ENCODE measurements at regions not wholly inside any gene's neighbourhood (a gene's known extent, or its start where the extent isn't known, plus 50 kb on each side); places are given as distances from the start of the nearest gene placed in this dataset.

- DNase-seq (ENCODE audit: low spot score), result no peak
Measured at GRCh38 chr4:180695851-180696250, 1547.4 kb upstream of the TENM3 start.

DNA sequence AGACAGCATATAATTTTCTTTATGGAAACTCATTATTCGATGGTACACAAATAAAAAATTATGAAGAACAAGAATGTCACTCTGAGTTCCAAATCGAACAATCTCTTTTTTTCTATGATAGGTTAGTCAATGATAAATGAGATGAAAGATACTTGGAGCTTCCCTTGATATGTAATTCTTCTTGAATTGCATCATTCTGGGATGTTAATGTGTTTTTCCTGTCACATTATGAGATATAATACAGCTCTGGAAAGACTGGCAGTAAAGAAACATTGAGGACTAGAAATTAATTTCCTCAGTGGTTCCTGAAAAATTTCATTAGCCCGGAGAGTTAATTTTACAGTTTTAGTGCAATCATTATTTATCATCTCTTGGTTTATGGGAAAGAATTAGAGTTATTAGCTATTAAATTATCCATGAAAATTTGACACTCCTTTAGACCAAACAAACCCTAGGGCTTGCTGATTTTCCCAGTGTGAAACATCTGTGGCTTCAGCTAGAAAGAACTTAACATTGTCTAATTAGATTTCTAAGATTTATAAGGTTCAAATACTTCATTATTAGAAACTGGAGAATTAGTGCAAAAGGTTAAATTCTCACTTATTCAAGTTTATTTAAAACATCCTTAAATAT, 1546.6 kb upstream of the TENM3 start:
- DNase-seq (ENCODE audit: low spot score), result no peak

DNA sequence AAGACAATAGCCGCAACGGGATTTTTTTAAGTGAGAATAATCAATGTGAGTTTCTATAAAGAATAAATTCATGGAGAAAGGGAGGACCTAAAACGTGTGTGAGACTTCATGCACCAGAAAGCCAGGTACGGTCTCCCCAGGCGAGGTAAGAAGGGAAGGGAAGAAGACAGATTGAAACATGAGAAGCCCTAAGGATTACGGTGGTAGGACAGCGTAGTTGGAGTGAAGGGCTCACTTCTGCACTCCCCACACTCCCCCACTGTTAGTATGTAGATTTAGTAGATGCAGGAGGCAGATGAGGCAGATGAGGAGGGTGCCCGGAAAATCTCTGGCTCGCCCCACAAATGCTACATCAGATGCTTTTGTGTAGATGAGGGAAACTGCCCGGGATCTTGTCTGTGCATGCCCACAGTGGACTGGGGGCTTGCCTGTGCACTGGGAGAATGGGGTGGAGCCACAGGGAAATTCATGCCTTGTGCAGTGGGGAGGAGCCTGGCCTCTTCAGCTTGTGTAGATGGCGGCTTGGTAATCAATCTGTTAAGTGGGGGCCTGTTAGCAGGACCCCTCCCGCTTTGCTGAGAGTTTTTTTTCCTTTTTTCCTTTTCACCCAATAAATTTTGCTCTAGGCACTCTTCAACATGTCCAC, 1544.5 kb upstream of the TENM3 start:
- no peak for DNase-seq (ENCODE audit: low spot score)

GRCh38 chr4:180706766-180707165, 1536.4 kb upstream of the TENM3 start:
- DNase-seq (ENCODE audit: low spot score), result no peak

DNA sequence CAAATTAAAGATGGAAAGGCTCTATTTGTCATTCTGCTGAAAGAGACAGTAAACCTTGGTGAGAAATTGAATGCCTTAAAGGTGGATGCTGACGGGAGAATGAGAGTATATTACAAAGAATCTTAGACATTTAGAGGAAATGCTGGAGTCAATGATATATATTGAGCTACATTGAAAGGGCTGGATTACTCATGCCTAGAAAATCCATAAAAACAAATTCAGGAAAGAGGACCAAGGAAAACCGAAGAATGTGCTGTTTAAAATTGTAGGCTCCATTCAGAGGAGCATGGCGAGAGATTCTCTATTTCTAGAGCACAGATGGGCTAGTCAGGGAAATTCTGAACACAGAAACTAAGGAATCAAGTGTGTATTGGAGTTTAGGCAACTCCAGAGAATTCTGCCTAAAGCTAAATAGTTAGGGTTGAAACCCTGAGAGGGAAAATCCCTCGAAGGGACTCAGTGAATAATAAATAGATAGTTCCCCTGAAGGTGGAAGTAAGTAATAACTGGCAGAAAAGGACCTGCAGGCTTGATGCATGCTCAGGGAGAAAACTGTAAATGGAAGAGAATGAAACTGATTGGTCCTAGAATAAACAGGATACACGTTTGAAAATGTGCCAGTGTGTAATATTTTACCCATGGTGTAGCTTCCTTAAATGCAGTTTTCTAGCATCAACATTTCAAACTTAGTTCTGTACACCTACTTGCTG, 1532.4 kb upstream of the TENM3 start:
- no peak for DNase-seq (ENCODE audit: low spot score)

DNA sequence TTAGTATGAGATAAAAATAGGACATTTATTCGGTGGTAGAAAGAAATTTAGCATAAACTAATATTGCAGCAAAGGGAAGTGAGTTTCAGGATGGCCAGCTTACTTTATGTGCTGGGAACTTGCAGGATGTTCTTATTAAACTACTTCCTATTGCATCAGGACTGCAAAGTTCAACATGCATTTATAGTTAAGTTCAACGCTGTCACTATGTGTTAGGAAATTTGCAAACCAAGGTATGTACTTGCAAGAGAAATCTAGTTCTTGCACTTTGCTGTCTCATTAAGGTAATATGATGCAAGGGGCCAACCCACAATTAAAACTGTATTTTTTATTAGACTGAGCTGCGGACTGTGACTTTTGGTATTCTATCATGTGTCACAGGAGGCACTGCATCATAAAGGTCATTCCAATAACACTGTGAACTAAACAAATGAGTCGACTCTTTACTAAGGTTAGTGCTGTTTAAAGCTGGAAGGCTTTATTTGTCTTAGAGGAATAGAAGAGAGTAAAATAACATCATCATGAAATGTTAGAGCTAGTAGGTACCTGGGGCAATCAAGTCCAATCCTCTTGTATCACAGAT, 1525.7 kb upstream of the TENM3 start:
- no peak for DNase-seq (ENCODE audit: low spot score)

DNA sequence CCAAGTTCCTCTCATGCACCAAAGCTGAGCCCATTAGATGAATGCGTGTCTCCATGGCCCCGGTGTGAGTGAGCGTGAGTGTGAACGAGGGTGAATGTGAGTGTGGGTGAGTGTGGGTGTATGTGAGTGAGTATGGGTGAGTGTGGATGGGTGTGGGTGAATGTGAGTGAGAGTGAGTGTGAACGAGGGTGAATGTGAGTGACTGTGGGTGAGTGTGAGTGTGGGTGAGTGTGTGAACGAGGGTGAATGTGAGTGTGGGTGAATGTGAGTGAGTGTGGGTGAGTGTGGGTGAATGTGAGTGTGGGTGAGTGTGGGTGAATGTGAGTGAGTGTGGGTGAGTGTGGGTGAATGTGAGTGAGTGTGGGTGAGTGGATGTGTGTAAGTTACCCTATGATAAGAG, 1521.8 kb upstream of the TENM3 start:
- no peak for DNase-seq (ENCODE audit: low spot score)

DNA sequence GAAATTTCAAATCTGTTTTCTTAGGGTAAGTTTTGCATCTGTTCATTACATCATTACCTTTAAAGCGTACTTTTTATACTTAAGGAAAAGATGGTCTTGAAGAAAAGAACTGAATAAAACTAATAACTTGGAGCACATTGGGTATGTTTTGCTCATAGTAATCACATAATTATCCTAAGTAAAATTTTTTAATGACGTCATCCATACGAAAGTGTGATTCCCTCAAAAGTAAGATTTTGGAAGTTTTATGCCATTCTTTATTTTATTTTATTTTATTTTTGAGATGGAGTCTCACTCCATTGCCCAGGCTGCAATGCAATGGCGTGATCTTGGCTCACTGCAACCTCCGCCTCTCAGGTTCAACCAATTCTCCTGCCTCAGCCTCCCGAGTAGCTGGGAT, 1516.6 kb upstream of the TENM3 start:
- no peak for DNase-seq (ENCODE audit: low spot score)

- DNase-seq (ENCODE audit: low spot score), result no peak
Measured at GRCh38 chr4:180727478-180727877, 1515.7 kb upstream of the TENM3 start.

DNA sequence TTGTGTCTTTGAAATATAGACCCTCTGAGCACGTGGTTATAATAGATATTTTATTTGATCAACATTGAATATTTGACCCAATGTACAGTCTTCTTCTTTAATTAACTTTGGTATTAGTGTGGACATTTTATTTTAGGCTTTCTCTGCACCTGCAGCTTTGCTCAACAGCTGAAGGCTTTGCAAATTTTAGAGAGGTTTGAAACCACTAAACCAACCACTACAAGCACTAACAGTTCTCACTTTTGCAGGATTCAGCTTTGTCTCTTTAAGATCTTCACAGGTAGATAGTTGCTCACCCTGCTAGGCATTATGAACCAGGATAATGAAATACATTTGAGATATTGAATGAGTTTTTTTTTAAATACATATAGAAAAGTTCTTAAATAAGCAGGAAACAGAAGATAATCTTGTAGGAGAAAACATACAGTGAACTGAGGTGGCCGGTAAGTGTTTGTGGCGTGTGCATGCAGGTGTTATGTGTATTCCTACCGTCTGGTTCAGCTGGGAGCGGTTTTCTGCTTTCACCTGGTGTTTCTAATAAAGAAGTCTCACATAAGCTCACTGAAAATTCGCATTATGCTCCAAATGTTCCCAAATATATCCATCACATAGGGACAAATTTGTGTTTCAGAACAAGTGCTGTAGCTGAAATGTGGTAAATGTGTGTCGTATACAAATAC, 1508.3 kb upstream of the TENM3 start:
- DNase-seq (ENCODE audit: low spot score), result no peak

DNA sequence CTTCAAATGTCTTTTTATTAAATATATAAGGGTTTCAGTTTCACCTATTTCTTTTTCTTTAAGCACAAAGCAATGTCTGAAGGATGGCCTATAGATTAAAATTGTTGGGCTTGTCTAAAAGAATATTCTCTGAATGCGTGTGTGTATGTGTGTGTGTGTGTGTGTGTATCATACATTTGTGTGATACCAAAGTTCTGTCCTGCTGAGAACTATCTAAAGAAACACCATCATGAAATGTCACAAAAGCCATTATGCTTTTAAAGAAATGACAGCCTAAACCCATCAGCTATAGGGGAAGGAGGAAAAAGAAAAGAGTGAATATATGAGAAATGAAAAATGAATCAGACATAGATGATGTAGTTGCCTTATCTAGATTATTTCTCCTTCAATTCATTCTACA, 1501.5 kb upstream of the TENM3 start:
- no peak for DNase-seq (ENCODE audit: low spot score)

DNA sequence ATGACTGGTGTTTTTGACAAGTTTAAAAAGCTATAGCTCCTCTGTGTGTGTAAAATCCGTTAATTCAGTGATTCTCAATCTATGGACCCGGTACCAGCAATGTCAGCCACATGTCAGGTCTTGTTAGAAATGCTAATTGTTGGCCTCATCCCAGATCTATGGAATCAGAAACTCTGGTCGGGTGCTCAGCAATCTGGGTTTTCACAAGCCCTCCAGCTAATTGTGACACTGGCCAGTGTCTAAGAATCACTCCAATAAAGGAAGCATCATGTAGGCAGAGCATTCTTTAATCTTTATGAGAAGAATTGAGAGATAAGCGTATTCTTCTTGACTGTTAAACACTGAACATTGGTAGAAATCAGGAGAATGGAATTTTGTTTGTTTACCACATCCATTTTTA, 1498.2 kb upstream of the TENM3 start:
- DNase-seq (ENCODE audit: low spot score), result no peak

DNA sequence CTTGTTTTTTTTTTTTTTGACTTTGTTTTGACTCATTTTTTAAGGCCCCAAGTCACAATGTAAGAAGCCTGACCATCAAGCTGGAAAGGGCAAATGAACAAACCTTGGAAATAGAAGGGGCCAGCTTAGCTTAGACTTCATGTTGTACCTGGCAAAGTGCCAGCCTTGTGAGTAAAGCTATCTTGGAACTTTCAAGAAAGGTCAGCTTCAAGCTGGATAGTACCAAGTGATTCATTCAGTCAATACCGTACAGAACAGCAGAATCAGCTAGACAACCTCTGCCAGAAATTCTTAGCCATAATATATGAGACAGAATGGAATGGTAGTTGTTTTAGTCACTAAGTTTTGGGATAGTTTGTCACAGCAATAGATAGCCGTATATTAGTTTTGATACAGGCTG, 1492.2 kb upstream of the TENM3 start:
- no peak for DNase-seq (ENCODE audit: low spot score)

- DNase-seq (ENCODE audit: low spot score), result no peak
Measured at GRCh38 chr4:180757927-180758326, 1485.3 kb upstream of the TENM3 start.

DNA sequence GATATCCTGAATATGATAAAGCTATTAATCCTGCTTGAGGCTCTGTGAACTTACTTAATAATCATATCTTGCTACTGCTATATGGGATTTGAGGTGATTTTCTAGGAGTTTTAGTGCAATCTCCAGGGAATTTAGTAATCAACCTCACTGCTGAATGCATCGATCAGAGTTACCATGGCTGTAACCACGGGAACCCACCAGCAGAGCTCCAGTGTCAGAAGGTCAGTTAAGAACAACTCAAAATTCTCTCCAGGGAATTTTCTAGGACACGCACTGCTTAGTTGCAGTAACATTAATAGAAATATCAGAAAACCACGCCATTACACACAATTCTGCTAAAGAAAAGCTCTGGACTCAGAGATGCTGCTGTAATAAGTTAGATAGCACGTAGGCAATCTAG, 1477.2 kb upstream of the TENM3 start:
- no peak for DNase-seq (ENCODE audit: low spot score)

- no peak for DNase-seq (ENCODE audit: low spot score)
Measured at GRCh38 chr4:180766944-180767729, 1476.1 kb upstream of the TENM3 start.

DNA sequence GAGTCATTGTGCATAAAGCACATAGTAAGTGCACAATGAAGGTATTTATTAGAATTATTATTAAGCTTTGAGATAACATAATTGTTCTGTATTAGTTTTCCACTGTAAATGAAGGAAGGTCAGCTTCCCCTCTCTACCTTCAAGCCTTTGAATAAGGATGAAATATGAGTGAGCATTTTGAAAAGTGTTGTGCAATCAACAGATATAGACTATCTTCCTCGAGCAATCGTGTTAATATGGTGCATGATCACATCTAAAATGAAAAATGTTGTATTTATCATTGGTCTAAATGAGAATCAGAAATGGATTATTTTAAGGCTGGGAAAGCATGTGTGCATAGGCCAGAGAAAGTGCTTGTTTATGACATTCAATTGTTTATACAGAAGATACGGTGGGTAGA, 1474.6 kb upstream of the TENM3 start:
- no peak for DNase-seq (ENCODE audit: low spot score)

- DNase-seq (ENCODE audit: low spot score), result no peak
Measured at GRCh38 chr4:180769791-180770190, 1473.4 kb upstream of the TENM3 start.

DNA sequence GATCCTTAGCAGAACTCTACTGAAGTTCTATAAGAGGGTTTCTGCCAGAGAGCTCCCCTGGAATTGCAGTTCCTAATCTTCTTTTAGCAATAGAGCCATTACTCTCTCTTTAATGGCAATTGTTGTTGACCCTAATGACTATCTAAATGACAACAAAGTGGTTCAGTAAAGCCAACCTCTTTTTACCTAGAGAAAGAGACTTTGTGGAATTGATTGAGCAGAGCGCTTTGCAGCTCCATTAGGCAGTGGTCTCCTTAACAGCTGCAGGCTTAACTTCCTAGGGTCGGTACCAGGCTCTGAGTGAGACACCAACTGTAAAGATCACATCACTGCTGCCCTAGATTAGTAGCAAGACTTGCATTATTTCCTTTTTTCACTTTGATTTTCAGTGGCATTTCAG, 1472.9 kb upstream of the TENM3 start:
- DNase-seq (ENCODE audit: low spot score), result no peak

DNA sequence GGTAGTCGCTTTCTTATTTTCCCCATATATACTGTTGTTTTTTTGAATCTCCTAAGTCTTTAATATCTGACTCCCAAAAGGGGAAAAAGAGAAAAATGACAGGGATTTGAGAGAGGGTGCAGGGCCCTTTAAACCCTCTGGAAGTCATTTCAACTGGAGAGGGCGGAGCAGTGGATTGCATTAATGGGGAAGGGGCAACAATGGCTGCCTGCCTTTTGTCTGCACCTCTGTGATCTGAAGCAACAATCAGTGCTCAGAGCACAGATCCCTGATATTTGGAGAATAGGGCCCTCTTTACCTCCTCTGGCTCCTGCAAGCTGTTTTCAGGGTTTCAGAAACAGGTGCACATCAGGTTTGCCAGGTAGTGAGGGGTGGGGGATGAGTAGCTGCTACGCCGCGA, 1458.3 kb upstream of the TENM3 start:
- DNase-seq (ENCODE audit: low spot score), result no peak

DNA sequence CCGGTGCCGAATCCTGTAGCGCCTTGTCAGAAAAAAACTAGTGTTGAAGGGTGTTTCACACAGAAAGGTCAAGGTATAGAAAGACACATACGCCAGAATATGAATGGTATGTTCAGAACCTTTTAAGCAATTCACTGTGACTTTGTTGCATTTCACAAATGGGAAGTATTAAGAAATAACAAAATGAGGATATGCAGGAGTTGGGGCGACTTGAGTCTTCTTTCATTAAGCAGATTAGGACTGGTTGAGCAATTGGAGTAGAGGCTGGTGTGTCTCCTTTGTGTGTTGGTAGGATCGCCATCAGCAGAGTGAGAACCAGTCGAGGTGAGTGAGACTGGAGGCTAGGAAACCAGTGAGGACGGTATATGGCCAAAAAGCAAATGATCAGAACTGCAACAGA, 1454.5 kb upstream of the TENM3 start:
- DNase-seq (ENCODE audit: low spot score), result no peak
